ENCODE measurements at regions not wholly inside any gene's neighbourhood (a gene's known extent, or its start where the extent isn't known, plus 50 kb on each side); places are given as distances from the start of the nearest gene placed in this dataset.

GRCh38 chr14:42316693-42317092 is 710.0 kb downstream of the LRFN5 start:
- TF ChIP-seq CTCF (conservative IDR thresholded peaks at IDR 0.05; ENCODE audit: low read depth, low read length) (no peak), EZH2 (IDR thresholded peaks at IDR 0.05; ENCODE audit: low read length, unreplicated experiment) (no peak)

Data from PC-3 (cell line).